Loucy (cell line): ENCODE measurements at regions not wholly inside any gene's neighbourhood (a gene's known extent, or its start where the extent isn't known, plus 50 kb on each side); places are given as distances from the start of the nearest gene placed in this dataset.

ENCODE experiments used
- EZH2phosphoT487 ChIP-seq: fragments of 200-600 bp; IDR thresholded peaks from 2 replicates; pipeline ENCODE4 v1.6.1; 2018; ENCODE audit warnings: antibody characterized with exemption, mild to moderate bottlenecking, moderate library complexity, borderline replicate concordance
- TF ChIP-seq, protein P1 (sequence below): fragments of 200-600 bp; sonication (generic); conservative IDR thresholded peaks from 2 replicates; pipeline ENCODE4 v1.5.1; 2014; ENCODE audit warnings: mild to moderate bottlenecking, antibody characterized with exemption, low read length

GRCh38 chr14:61963926-61964325, 201.7 kb downstream of the SNAPC1 start:
- TF ChIP-seq, protein P1, sequence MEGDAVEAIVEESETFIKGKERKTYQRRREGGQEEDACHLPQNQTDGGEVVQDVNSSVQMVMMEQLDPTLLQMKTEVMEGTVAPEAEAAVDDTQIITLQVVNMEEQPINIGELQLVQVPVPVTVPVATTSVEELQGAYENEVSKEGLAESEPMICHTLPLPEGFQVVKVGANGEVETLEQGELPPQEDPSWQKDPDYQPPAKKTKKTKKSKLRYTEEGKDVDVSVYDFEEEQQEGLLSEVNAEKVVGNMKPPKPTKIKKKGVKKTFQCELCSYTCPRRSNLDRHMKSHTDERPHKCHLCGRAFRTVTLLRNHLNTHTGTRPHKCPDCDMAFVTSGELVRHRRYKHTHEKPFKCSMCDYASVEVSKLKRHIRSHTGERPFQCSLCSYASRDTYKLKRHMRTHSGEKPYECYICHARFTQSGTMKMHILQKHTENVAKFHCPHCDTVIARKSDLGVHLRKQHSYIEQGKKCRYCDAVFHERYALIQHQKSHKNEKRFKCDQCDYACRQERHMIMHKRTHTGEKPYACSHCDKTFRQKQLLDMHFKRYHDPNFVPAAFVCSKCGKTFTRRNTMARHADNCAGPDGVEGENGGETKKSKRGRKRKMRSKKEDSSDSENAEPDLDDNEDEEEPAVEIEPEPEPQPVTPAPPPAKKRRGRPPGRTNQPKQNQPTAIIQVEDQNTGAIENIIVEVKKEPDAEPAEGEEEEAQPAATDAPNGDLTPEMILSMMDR: no peak
- no peak for TF ChIP-seq EZH2phosphoT487
